Colonic mucosa (tissue), 4 donors: ENCODE measurements at regions not wholly inside any gene's neighbourhood (a gene's known extent, or its start where the extent isn't known, plus 50 kb on each side); places are given as distances from the start of the nearest gene placed in this dataset.

Experiments used
- DNase-seq: peaks from one replicate; pipeline ENCODE4 v3.0.0-alpha.2; 2020
- H3K27ac ChIP-seq: fragments of 200-600 bp; one replicate; pipeline ENCODE4 v1.8.0; 2021
- H3K27me3 ChIP-seq: fragments of 200-600 bp; one replicate; pipeline ENCODE4 v1.8.0; 2021
- H3K36me3 ChIP-seq: fragments of 200-600 bp; one replicate; pipeline ENCODE4 v1.8.0; 2021
- H3K4me1 ChIP-seq: fragments of 200-600 bp; one replicate; pipeline ENCODE4 v1.8.0; 2021; ENCODE audit warnings: mild to moderate bottlenecking
- H3K4me3 ChIP-seq: fragments of 200-600 bp; one replicate; pipeline ENCODE4 v1.8.0; 2021
- H3K9ac ChIP-seq, 2 donors: one replicate each; pipeline ENCODE4 v1.7.0; 2013; ENCODE audit warnings: control low read depth in 2 of 2, low read depth in 2 of 2, low read length in 2 of 2
- H3K9me3 ChIP-seq: fragments of 200-600 bp; one replicate; pipeline ENCODE4 v1.8.0; 2021
- intact Hi-C: fragments of 100-400 bp; cut with DNase I; formaldehyde crosslinking; loops from one replicate; pipeline ENCODE4 v1.14.1; 2022
- TF ChIP-seq, protein P1 (sequence below): fragments of 200-600 bp; IDR thresholded peaks from one replicate; pipeline ENCODE4 v1.8.0; 2022; ENCODE audit warnings: antibody characterized with exemption, mild to moderate bottlenecking
- donor health status: healthy.
- donor health status: DM: no; HTN: no; CAD: no.
- donor health status: DM: no; HTN: no; CAD: no.

GRCh38 chr4:160847228-160847627 is 1316.6 kb downstream of the FSTL5 start:
- no peaks in the 10 kb centered on the region for H3K9me3 ChIP-seq
- intact Hi-C loops = no loop called here

DNA sequence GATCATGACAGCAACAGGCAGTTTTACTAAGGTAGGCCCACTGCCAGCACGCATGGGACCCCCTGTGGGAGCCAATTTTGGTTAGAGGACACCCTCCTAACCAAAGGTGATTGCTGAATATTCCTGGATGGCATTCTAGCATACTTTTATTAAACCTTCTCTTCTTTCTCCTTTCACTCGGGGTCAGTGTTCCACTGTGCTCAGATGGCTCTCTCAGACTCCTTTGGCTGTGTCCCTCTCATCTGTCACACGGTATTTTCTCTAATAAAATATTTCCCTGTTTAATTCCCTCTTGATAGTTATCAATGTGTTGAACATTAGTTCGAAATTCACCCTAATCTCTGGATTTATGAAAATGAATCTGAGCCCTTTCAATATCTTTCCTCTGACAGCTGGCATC is 1315.3 kb downstream of the FSTL5 start:
- DNase-seq = no peak
- H3K4me3 ChIP-seq = no peak overlapping the region
- H3K9ac ChIP-seq = no peak overlapping the region
- H3K4me1 ChIP-seq = no peaks in the 10 kb centered on the region
- intact Hi-C loops = no loop called here
- H3K36me3 ChIP-seq = no peaks in the 10 kb centered on the region
- TF ChIP-seq, protein P1, sequence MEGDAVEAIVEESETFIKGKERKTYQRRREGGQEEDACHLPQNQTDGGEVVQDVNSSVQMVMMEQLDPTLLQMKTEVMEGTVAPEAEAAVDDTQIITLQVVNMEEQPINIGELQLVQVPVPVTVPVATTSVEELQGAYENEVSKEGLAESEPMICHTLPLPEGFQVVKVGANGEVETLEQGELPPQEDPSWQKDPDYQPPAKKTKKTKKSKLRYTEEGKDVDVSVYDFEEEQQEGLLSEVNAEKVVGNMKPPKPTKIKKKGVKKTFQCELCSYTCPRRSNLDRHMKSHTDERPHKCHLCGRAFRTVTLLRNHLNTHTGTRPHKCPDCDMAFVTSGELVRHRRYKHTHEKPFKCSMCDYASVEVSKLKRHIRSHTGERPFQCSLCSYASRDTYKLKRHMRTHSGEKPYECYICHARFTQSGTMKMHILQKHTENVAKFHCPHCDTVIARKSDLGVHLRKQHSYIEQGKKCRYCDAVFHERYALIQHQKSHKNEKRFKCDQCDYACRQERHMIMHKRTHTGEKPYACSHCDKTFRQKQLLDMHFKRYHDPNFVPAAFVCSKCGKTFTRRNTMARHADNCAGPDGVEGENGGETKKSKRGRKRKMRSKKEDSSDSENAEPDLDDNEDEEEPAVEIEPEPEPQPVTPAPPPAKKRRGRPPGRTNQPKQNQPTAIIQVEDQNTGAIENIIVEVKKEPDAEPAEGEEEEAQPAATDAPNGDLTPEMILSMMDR = no peak
- H3K27ac ChIP-seq = no peak overlapping the region
- no peaks in the 10 kb centered on the region for H3K27me3 ChIP-seq
- no peaks in the 10 kb centered on the region for H3K9me3 ChIP-seq

More at GRCh38 chr4:160847228-160847627, 1316.6 kb downstream of the FSTL5 start:
- Histone ChIP-seq H3K36me3 (no peaks in the 10 kb centered on the region), H3K9ac (no peak overlapping the region), H3K4me3 (no peak overlapping the region), H3K27me3 (no peaks in the 10 kb centered on the region), H3K27ac (no peak overlapping the region), H3K4me1 (no peaks in the 10 kb centered on the region)
- no peak for DNase-seq
- TF ChIP-seq, protein P1 = no peak

- H3K4me1 ChIP-seq = no peaks in the 10 kb centered on the region
- no peak for DNase-seq
- no peaks in the 10 kb centered on the region for H3K9me3 ChIP-seq
- H3K36me3 ChIP-seq = no peaks in the 10 kb centered on the region
- H3K27me3 ChIP-seq = no peaks in the 10 kb centered on the region
- intact Hi-C loops = no loop called here
- no peak overlapping the region for H3K9ac ChIP-seq
- no peak overlapping the region for H3K27ac ChIP-seq
- no peak overlapping the region for H3K4me3 ChIP-seq
- TF ChIP-seq, protein P1 = no peak
Observed at GRCh38 chr4:160848901-160849760, 1314.7 kb downstream of the FSTL5 start.

DNA sequence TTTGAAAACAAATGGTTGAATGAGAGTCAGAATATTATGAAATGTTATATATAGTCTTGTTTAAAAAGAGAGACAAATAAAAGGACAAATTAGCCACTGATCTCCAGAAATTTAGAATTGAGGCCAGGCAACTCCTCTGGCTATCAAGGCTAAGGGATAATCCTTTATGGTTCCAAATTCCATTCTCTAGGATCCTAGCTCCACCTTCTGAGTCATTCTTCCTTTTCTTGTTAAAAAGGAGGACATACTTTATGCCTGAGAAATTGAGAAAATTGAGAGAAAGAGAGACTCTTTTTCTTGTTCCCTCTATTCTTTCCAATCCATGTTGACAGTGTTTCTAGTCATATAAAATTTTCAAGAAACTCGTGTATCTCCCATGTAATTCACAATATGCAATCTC is 1299.5 kb downstream of the FSTL5 start:
- Histone ChIP-seq H3K4me1 (no peaks in the 10 kb centered on the region), H3K27me3 (no peaks in the 10 kb centered on the region), H3K9me3 (no peaks in the 10 kb centered on the region), H3K4me3 (no peak overlapping the region), H3K36me3 (no peaks in the 10 kb centered on the region), H3K27ac (no peak overlapping the region), H3K9ac (no peak overlapping the region)
- intact Hi-C loops = no loop called here
- TF ChIP-seq, protein P1 = no peak
- no peak for DNase-seq

GRCh38 chr4:160869899-160870298 is 1293.9 kb downstream of the FSTL5 start:
- no peak overlapping the region for H3K27ac ChIP-seq
- DNase-seq = no peak
- H3K27me3 ChIP-seq = no peaks in the 10 kb centered on the region
- intact Hi-C loops = no loop called here
- H3K4me3 ChIP-seq = no peak overlapping the region
- no peak overlapping the region for H3K9ac ChIP-seq
- TF ChIP-seq, protein P1 = no peak
- no peaks in the 10 kb centered on the region for H3K9me3 ChIP-seq
- no peaks in the 10 kb centered on the region for H3K4me1 ChIP-seq
- H3K36me3 ChIP-seq = no peaks in the 10 kb centered on the region
